ENCODE measurements at regions not wholly inside any gene's neighbourhood (a gene's known extent, or its start where the extent isn't known, plus 50 kb on each side); places are given as distances from the start of the nearest gene placed in this dataset.

DNA sequence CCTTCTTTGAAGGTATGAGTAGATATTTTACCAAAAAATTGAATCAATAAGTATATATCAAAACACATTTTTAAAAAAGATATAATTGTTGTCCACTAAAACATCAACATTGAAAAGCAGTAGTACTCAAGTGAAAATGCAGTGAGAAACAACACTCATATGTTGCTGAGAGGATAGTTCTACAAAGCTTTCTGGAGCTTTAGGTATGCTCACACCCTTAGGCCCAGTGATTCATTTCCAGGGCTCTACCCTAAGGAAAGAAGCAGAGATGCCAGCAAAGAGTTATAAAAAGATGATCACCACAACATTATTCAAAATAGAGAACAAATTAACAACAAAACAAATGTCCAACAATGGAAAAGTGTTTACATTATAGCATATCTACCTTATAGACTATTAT is 197.3 kb upstream of the CCDC150 start:
- TF ChIP-seq, protein P1, sequence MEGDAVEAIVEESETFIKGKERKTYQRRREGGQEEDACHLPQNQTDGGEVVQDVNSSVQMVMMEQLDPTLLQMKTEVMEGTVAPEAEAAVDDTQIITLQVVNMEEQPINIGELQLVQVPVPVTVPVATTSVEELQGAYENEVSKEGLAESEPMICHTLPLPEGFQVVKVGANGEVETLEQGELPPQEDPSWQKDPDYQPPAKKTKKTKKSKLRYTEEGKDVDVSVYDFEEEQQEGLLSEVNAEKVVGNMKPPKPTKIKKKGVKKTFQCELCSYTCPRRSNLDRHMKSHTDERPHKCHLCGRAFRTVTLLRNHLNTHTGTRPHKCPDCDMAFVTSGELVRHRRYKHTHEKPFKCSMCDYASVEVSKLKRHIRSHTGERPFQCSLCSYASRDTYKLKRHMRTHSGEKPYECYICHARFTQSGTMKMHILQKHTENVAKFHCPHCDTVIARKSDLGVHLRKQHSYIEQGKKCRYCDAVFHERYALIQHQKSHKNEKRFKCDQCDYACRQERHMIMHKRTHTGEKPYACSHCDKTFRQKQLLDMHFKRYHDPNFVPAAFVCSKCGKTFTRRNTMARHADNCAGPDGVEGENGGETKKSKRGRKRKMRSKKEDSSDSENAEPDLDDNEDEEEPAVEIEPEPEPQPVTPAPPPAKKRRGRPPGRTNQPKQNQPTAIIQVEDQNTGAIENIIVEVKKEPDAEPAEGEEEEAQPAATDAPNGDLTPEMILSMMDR (IDR thresholded peaks at IDR 0.05), result no peak
- TF ChIP-seq POLR2A (IDR thresholded peaks at IDR 0.05), result no peak
- no peak for TF ChIP-seq EP300 (IDR thresholded peaks at IDR 0.05)

Measured in stomach (tissue), 4 donors.